Type B pancreatic cell (in vitro differentiated cells): ENCODE measurements at regions not wholly inside any gene's neighbourhood (a gene's known extent, or its start where the extent isn't known, plus 50 kb on each side); places are given as distances from the start of the nearest gene placed in this dataset. TPM values are rescaled to one million over a fixed set of nuclear protein-coding genes. Genes with fewer than 3 reads are reported as not detected.

ENCODE experiments used
- microRNA-seq: library from miRNA; unstranded; fragments of <30 nt; microRNA quantifications from one replicate; pipeline ENCODE4, GENCODE V29; 2020

Small RNA genes lying in the stretch of these regions (microRNA-seq; reads per million reads assigned to microRNA genes)
- gene MIR548I2 = not detected
